ENCODE measurements at regions not wholly inside any gene's neighbourhood (a gene's known extent, or its start where the extent isn't known, plus 50 kb on each side); places are given as distances from the start of the nearest gene placed in this dataset.

DNA sequence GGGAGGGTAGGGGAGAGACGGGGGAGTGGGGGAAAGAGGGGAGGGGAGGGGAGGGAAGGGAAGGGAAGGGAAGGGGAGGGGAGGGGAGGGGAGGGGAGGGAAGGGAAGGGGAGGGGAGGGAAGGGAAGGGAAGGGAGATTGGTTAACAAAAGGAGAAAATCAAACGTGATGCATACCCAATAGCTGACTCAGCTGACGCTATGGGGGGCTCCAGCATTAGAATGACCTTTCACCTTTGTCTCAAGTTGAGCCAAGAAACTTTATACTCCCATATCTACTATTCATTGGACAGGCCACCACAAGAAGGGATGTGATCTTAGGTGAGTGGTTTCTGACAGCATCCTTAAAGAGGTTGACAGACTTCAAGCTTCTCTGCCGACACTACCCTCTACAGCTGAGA is 432.8 kb upstream of the CDH5 start:
- 71 to 82% methylated on average over 3 to 4 of the region's 4 CpGs for WGBS, 2 donors
- ATAC-seq (no peak), DNase-seq (no peak)
- Histone ChIP-seq H3K4me1 (no peaks in the 10 kb centered on the region), H3K36me3 (no peaks in the 10 kb centered on the region), H3K9me3 (peaks cover 0 to 8% (median 0%) of the 10 kb centered on the region in 11 donors), H3K27me3 (peaks cover 0 to 3% (median 0%) of the 10 kb centered on the region in 7 donors), H3K27ac (no peak overlapping the region), H3K4me3 (no peak overlapping the region)
- intact Hi-C loops (cut with DNase I), result loop anchor here in 1 of 10 donors (10.0 kb wide), 1 partner anchor 161 kb away; no protein-coding TSS in a partner anchor
- TF ChIP-seq, protein P1, sequence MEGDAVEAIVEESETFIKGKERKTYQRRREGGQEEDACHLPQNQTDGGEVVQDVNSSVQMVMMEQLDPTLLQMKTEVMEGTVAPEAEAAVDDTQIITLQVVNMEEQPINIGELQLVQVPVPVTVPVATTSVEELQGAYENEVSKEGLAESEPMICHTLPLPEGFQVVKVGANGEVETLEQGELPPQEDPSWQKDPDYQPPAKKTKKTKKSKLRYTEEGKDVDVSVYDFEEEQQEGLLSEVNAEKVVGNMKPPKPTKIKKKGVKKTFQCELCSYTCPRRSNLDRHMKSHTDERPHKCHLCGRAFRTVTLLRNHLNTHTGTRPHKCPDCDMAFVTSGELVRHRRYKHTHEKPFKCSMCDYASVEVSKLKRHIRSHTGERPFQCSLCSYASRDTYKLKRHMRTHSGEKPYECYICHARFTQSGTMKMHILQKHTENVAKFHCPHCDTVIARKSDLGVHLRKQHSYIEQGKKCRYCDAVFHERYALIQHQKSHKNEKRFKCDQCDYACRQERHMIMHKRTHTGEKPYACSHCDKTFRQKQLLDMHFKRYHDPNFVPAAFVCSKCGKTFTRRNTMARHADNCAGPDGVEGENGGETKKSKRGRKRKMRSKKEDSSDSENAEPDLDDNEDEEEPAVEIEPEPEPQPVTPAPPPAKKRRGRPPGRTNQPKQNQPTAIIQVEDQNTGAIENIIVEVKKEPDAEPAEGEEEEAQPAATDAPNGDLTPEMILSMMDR (IDR thresholded peaks at IDR 0.05), result no peak

DNA sequence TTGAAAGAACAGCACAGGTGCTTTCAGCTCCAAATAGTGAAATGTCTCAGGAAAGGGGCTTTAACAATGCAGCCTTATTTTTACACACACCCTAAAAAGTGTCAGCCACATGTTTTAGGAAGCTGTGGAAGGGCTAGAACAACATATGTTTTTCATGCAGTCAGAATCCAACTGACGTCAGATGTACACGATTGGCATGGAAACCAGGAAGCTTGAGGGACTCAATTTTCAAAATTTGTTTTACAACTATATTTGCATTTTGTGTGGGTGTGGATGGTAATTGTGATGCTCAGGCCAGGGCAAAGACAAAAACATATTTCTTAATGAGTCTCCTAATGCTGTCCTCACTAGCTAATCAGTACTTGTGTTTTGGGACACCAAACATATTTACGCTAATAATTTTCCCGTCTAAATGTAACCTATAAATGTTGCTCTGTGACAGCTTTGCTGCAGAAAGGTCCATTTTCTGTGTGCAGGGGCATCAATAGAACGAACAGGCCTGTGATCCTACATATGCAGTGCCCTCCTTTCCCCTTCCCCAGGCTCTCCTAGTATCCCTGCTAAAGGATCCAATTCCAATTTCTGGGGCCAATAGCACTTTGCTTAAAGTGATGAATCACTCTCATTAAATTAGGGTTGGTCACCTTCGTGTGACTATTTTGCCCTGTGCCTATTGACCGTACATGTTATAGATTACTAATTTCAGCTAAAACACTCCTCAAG is 434.0 kb upstream of the CDH5 start:
- H3K4me1 ChIP-seq, result no peaks in the 10 kb centered on the region
- H3K9me3 ChIP-seq, result peaks cover 0 to 8% (median 0%) of the 10 kb centered on the region in 11 donors
- DNase-seq (no peak), ATAC-seq (no peak)
- 74 to 75% methylated on average over 7 of the region's 7 CpGs for WGBS, 2 donors
- H3K27ac ChIP-seq, result no peak overlapping the region
- TF ChIP-seq, protein P1 (IDR thresholded peaks at IDR 0.05), result no peak
- intact Hi-C loops (cut with DNase I), result loop anchor here in 1 of 10 donors (10.0 kb wide), 1 partner anchor 162 kb away; no protein-coding TSS in a partner anchor
- no peaks in the 10 kb centered on the region for H3K36me3 ChIP-seq
- no peak overlapping the region for H3K4me3 ChIP-seq
- H3K27me3 ChIP-seq, result peaks cover 0 to 3% (median 0%) of the 10 kb centered on the region in 7 donors

DNA sequence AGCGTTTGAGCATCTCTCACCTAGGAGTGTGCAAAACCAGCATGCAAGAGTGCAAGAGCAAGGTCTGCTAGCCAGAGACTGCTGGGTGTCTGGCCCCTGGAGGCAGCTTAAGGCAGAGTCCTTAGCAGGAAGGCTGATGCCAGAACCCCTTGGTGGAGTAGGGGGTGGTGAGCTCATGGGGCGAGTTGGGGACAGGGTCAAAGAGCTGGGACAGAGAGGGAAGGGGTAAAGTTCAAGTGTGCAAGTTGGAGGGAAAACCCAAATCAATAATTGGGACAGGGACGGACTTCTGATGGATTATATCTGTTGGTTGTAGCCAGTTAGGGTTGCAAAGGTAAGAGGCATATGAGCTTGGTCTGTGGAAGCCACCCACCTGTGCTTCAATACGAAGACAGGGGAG is 443.6 kb upstream of the CDH5 start:
- ATAC-seq (no peak), DNase-seq (no peak)
- Histone ChIP-seq H3K27ac (no peak overlapping the region), H3K4me1 (no peaks in the 10 kb centered on the region), H3K9me3 (no peaks in the 10 kb centered on the region), H3K36me3 (no peaks in the 10 kb centered on the region), H3K4me3 (no peak overlapping the region), H3K27me3 (peaks cover 0 to 16% (median 0%) of the 10 kb centered on the region in 7 donors)
- WGBS, 2 donors, result 77% methylated on average over 4 of the region's 4 CpGs
- intact Hi-C loops (cut with DNase I), result loop anchor here in 1 of 10 donors (10.0 kb wide), 1 partner anchor 62 kb away; no protein-coding TSS in a partner anchor
- TF ChIP-seq, protein P1 (IDR thresholded peaks at IDR 0.05), result no peak

DNA sequence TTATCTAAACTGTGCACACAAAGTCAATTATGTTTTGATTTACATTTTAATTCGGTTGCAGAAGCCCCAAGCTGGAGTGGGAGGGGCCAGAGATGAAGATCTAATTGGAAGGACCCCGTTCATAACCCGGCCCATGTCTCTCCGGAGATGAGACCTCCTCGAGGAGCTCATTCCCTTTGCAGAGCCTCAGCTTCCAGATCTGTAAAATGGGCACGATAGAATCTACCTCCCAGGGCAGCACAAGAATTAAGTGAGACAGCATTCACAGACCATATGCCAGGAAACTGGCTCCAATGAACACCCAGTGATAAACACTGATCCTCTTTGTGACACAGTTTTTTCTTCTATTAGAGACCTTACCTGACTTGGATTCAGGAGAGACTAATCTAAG is 446.5 kb upstream of the CDH5 start:
- TF ChIP-seq, protein P1 (IDR thresholded peaks at IDR 0.05), result no peak
- no peak overlapping the region for H3K27ac ChIP-seq
- H3K36me3 ChIP-seq, result no peaks in the 10 kb centered on the region
- no peaks in the 10 kb centered on the region for H3K9me3 ChIP-seq
- DNase-seq, result no peak
- WGBS, 2 donors, result 92 to 94% methylated on average over 6 of the region's 6 CpGs
- ATAC-seq, result no peak
- no peak overlapping the region for H3K4me3 ChIP-seq
- H3K4me1 ChIP-seq, result no peaks in the 10 kb centered on the region
- H3K27me3 ChIP-seq, result peaks cover 0 to 26% (median 10%) of the 10 kb centered on the region in 7 donors
- intact Hi-C loops (cut with DNase I), result loop anchor here in 1 of 10 donors (10.0 kb wide), 1 partner anchor 65 kb away; no protein-coding TSS in a partner anchor
